22Rv1 (cell line): ENCODE measurements at regions not wholly inside any gene's neighbourhood (a gene's known extent, or its start where the extent isn't known, plus 50 kb on each side); places are given as distances from the start of the nearest gene placed in this dataset.

Experiments used
- H3K27ac ChIP-seq: fragments of 450-650 bp; 2 replicates; pipeline ENCODE4 v1.5.1; 2017
- CTCF ChIP-seq: fragments of 450-650 bp; IDR thresholded peaks from 2 replicates; pipeline ENCODE4 v1.5.1; 2017; ENCODE audit warnings: mild to moderate bottlenecking
- ZFX ChIP-seq: fragments of 450-650 bp; IDR thresholded peaks from 2 replicates; pipeline ENCODE4 v1.6.1; 2017; ENCODE audit warnings: antibody characterized with exemption, borderline replicate concordance

GRCh38 chr18:75823471-75823870, 396.0 kb upstream of the SMIM21 start:
- TF ChIP-seq CTCF (no peak), ZFX (no peak)
- H3K27ac ChIP-seq, result no peak overlapping the region

GRCh38 chr18:75818383-75818782, 390.9 kb upstream of the SMIM21 start:
- TF ChIP-seq ZFX (no peak), CTCF (no peak)
- H3K27ac ChIP-seq, result no peak overlapping the region

- TF ChIP-seq CTCF, result no peak
- no peak for TF ChIP-seq ZFX
- no peak overlapping the region for H3K27ac ChIP-seq
These were observed 388.3 kb upstream of the SMIM21 start for GRCh38 chr18:75815767-75816166.

- no peak overlapping the region for H3K27ac ChIP-seq
- no peak for TF ChIP-seq ZFX
- TF ChIP-seq CTCF, result no peak
These were observed 385.3 kb upstream of the SMIM21 start for GRCh38 chr18:75812761-75813160.

GRCh38 chr18:75810961-75811551, 383.6 kb upstream of the SMIM21 start:
- no peak overlapping the region for H3K27ac ChIP-seq
- no peak for TF ChIP-seq ZFX

GRCh38 chr18:75810516-75810915, 383.0 kb upstream of the SMIM21 start:
- TF ChIP-seq CTCF, result no peak
- no peak for TF ChIP-seq ZFX
- no peak overlapping the region for H3K27ac ChIP-seq

GRCh38 chr18:75809926-75810255, 382.4 kb upstream of the SMIM21 start:
- TF ChIP-seq ZFX, result no peak
- no peak for TF ChIP-seq CTCF
- no peak overlapping the region for H3K27ac ChIP-seq
